Subcutaneous abdominal adipose tissue (tissue), 5 donors: ENCODE measurements at regions not wholly inside any gene's neighbourhood (a gene's known extent, or its start where the extent isn't known, plus 50 kb on each side); places are given as distances from the start of the nearest gene placed in this dataset.

ENCODE experiments used
- H3K27ac ChIP-seq: one replicate; pipeline ENCODE4 v1.7.0; 2013; ENCODE audit warnings: low read depth, mild to moderate bottlenecking, inconsistent platforms, low read length, moderate library complexity
- H3K27me3 ChIP-seq, 5 donors: one replicate each; pipeline ENCODE4 v1.7.0; 2013; ENCODE audit warnings: low read length in 5 of 5, inconsistent platforms in 1 of 5; ENCODE audit not compliant: control insufficient read depth in 5 of 5, insufficient read depth in 4 of 5
- H3K36me3 ChIP-seq, 5 donors: one replicate each; pipeline ENCODE4 v1.7.0; 2013; ENCODE audit warnings: low read length in 5 of 5; ENCODE audit not compliant: control insufficient read depth in 5 of 5, insufficient read depth in 5 of 5
- H3K4me1 ChIP-seq, 5 donors: one replicate each; pipeline ENCODE4 v1.7.0; 2013; ENCODE audit warnings: low read length in 5 of 5, mild to moderate bottlenecking in 3 of 5, moderate library complexity in 1 of 5; ENCODE audit not compliant: control insufficient read depth in 5 of 5, insufficient read depth in 5 of 5
- H3K4me3 ChIP-seq, 5 donors: one replicate each; pipeline ENCODE4 v1.7.0; 2013; ENCODE audit warnings: low read length in 5 of 5, low read depth in 1 of 5
- H3K9ac ChIP-seq, 5 donors: one replicate each; pipeline ENCODE4 v1.7.0; 2013; ENCODE audit warnings: low read length in 5 of 5, mild to moderate bottlenecking in 4 of 5, moderate library complexity in 3 of 5
- H3K9me3 ChIP-seq, 5 donors: one replicate each; pipeline ENCODE4 v1.7.0; 2013; ENCODE audit warnings: low read length in 5 of 5; ENCODE audit not compliant: control insufficient read depth in 5 of 5
- donor health status: healthy.
- donor health status: healthy.
- donor health status: healthy.
- donor health status: healthy.
- donor health status: healthy.

GRCh38 chr3:66907136-66907535 is 91.0 kb upstream of the KBTBD8 start:
- H3K36me3 ChIP-seq: no peaks in the 10 kb centered on the region
- peaks cover 0 to 13% (median 0%) of the 10 kb centered on the region in 5 donors for H3K4me1 ChIP-seq
- H3K9me3 ChIP-seq: peaks cover 0 to 1% (median 0%) of the 10 kb centered on the region in 5 donors
- peaks cover 0 to 9% (median 0%) of the 10 kb centered on the region in 5 donors for H3K27me3 ChIP-seq
- H3K9ac ChIP-seq: no peak overlapping the region
- H3K27ac ChIP-seq: no peak overlapping the region
- H3K4me3 ChIP-seq: no peak overlapping the region

GRCh38 chr3:66910266-66911055 is 87.6 kb upstream of the KBTBD8 start:
- H3K27me3 ChIP-seq: peaks cover 0 to 3% (median 0%) of the 10 kb centered on the region in 5 donors
- no peak overlapping the region for H3K4me3 ChIP-seq
- H3K27ac ChIP-seq: no peak overlapping the region
- H3K9me3 ChIP-seq: peaks cover 0 to 10% (median 4%) of the 10 kb centered on the region in 5 donors
- H3K36me3 ChIP-seq: no peaks in the 10 kb centered on the region
- peaks cover 0 to 13% (median 0%) of the 10 kb centered on the region in 5 donors for H3K4me1 ChIP-seq
- H3K9ac ChIP-seq: no peak overlapping the region

GRCh38 chr3:66912306-66912705 is 85.8 kb upstream of the KBTBD8 start:
- no peak overlapping the region for H3K9ac ChIP-seq
- no peaks in the 10 kb centered on the region for H3K36me3 ChIP-seq
- H3K27me3 ChIP-seq: peaks cover 0 to 3% (median 0%) of the 10 kb centered on the region in 5 donors
- H3K4me3 ChIP-seq: no peak overlapping the region
- peaks cover 0 to 10% (median 4%) of the 10 kb centered on the region in 5 donors for H3K9me3 ChIP-seq
- no peak overlapping the region for H3K27ac ChIP-seq
- peaks cover 0 to 13% (median 0%) of the 10 kb centered on the region in 5 donors for H3K4me1 ChIP-seq

GRCh38 chr3:66922058-66922457 is 76.0 kb upstream of the KBTBD8 start:
- Histone ChIP-seq H3K27ac (no peak overlapping the region), H3K36me3 (no peaks in the 10 kb centered on the region), H3K9ac (no peak overlapping the region), H3K9me3 (peaks cover 0 to 3% (median 0%) of the 10 kb centered on the region in 5 donors), H3K27me3 (no peaks in the 10 kb centered on the region), H3K4me3 (no peak overlapping the region), H3K4me1 (no peaks in the 10 kb centered on the region)

- Histone ChIP-seq H3K27ac (no peak overlapping the region), H3K4me1 (no peaks in the 10 kb centered on the region), H3K27me3 (no peaks in the 10 kb centered on the region), H3K9me3 (peaks cover 0 to 3% (median 0%) of the 10 kb centered on the region in 5 donors), H3K36me3 (no peaks in the 10 kb centered on the region), H3K4me3 (no peak overlapping the region), H3K9ac (no peak overlapping the region)
Measured at GRCh38 chr3:66923969-66924368, 74.1 kb upstream of the KBTBD8 start.

GRCh38 chr3:66928252-66928651 is 69.9 kb upstream of the KBTBD8 start:
- Histone ChIP-seq H3K27me3 (no peaks in the 10 kb centered on the region), H3K36me3 (no peaks in the 10 kb centered on the region), H3K4me3 (no peak overlapping the region), H3K27ac (no peak overlapping the region), H3K4me1 (no peaks in the 10 kb centered on the region), H3K9me3 (no peaks in the 10 kb centered on the region), H3K9ac (no peak overlapping the region)

- H3K4me1 ChIP-seq: no peaks in the 10 kb centered on the region
- H3K36me3 ChIP-seq: no peaks in the 10 kb centered on the region
- H3K27ac ChIP-seq: no peak overlapping the region
- H3K4me3 ChIP-seq: no peak overlapping the region
- H3K9me3 ChIP-seq: no peaks in the 10 kb centered on the region
- H3K9ac ChIP-seq: no peak overlapping the region
- no peaks in the 10 kb centered on the region for H3K27me3 ChIP-seq
Measured at GRCh38 chr3:66931291-66931690, 66.8 kb upstream of the KBTBD8 start.

GRCh38 chr3:66931699-66932098 is 66.4 kb upstream of the KBTBD8 start:
- no peaks in the 10 kb centered on the region for H3K9me3 ChIP-seq
- no peaks in the 10 kb centered on the region for H3K27me3 ChIP-seq
- no peak overlapping the region for H3K27ac ChIP-seq
- H3K4me3 ChIP-seq: no peak overlapping the region
- H3K4me1 ChIP-seq: no peaks in the 10 kb centered on the region
- no peaks in the 10 kb centered on the region for H3K36me3 ChIP-seq
- H3K9ac ChIP-seq: no peak overlapping the region

- Histone ChIP-seq H3K27me3 (no peaks in the 10 kb centered on the region), H3K4me3 (no peak overlapping the region), H3K4me1 (no peaks in the 10 kb centered on the region), H3K27ac (no peak overlapping the region), H3K9me3 (no peaks in the 10 kb centered on the region), H3K36me3 (no peaks in the 10 kb centered on the region), H3K9ac (no peak overlapping the region)
Measured at GRCh38 chr3:66933233-66933632, 64.9 kb upstream of the KBTBD8 start.

GRCh38 chr3:66934041-66934440 is 64.1 kb upstream of the KBTBD8 start:
- no peaks in the 10 kb centered on the region for H3K36me3 ChIP-seq

More at GRCh38 chr3:66934041-66934440, 64.1 kb upstream of the KBTBD8 start:
- no peak overlapping the region for H3K9ac ChIP-seq
- H3K4me3 ChIP-seq: no peak overlapping the region
- no peaks in the 10 kb centered on the region for H3K9me3 ChIP-seq
- no peak overlapping the region for H3K27ac ChIP-seq
- no peaks in the 10 kb centered on the region for H3K27me3 ChIP-seq
- H3K4me1 ChIP-seq: no peaks in the 10 kb centered on the region
